Neural progenitor cell (in vitro differentiated cells): ENCODE measurements at regions not wholly inside any gene's neighbourhood (a gene's known extent, or its start where the extent isn't known, plus 50 kb on each side); places are given as distances from the start of the nearest gene placed in this dataset.

Experiments
- DNase-seq: peaks from one replicate; pipeline ENCODE4 v3.0.0-alpha.2; 2016; ENCODE audit warnings: low spot score
- H2AFZ ChIP-seq: fragments of 200-600 bp; sonication (generic); replicated peaks from 2 replicates; pipeline ENCODE4 v1.6.1; 2016; ENCODE audit warnings: antibody characterized with exemption
- H3F3A ChIP-seq: fragments of 200-600 bp; sonication (generic); 2 replicates; pipeline ENCODE4 v1.6.1; 2016; ENCODE audit warnings: antibody characterized with exemption, low read depth
- H3K27ac ChIP-seq: fragments of 200-600 bp; sonication (generic); 2 replicates; pipeline ENCODE4 v1.5.1; 2016; ENCODE audit warnings: mild to moderate bottlenecking
- H3K27me3 ChIP-seq: fragments of 200-600 bp; sonication (generic); 2 replicates; pipeline ENCODE4 v1.6.1; 2016; ENCODE audit warnings: mild to moderate bottlenecking, moderate library complexity
- H3K36me3 ChIP-seq: fragments of 200-600 bp; sonication (generic); 2 replicates; pipeline ENCODE4 v1.5.1; 2016
- H3K4me1 ChIP-seq: fragments of 200-600 bp; sonication (generic); 2 replicates; pipeline ENCODE4 v1.6.1; 2016; ENCODE audit warnings: mixed run types
- H3K4me2 ChIP-seq: fragments of 200-600 bp; sonication (generic); 2 replicates; pipeline ENCODE4 v1.6.1; 2016
- H3K4me3 ChIP-seq: fragments of 200-600 bp; sonication (generic); 2 replicates; pipeline ENCODE4 v1.5.1; 2016
- H3K79me2 ChIP-seq: fragments of 200-600 bp; sonication (generic); 2 replicates; pipeline ENCODE4 v1.6.1; 2016; ENCODE audit warnings: low read depth
- H3K9ac ChIP-seq: fragments of 200-600 bp; sonication (generic); 2 replicates; pipeline ENCODE4 v1.6.1; 2016
- H3K9me3 ChIP-seq: fragments of 200-600 bp; sonication (generic); 2 replicates; pipeline ENCODE4 v1.5.1; 2016; ENCODE audit warnings: low read depth
- H4K20me1 ChIP-seq: fragments of 200-600 bp; sonication (generic); 2 replicates; pipeline ENCODE4 v1.6.1; 2016; ENCODE audit warnings: low read depth
- H3K27ac Mint-ChIP-seq: 3 replicates; pipeline ENCODE4 v1.8.0; 2021; ENCODE audit warnings: mixed read lengths
- H3K27me3 Mint-ChIP-seq: 2 replicates; pipeline ENCODE4 v1.8.0; 2022; ENCODE audit warnings: low read depth, mild to moderate bottlenecking, inconsistent platforms, moderate library complexity, mixed read lengths; ENCODE audit not compliant: insufficient read depth
- H3K36me3 Mint-ChIP-seq: 3 replicates; pipeline ENCODE4 v1.8.0; 2021; ENCODE audit warnings: mixed read lengths
- H3K4me1 Mint-ChIP-seq: 3 replicates; pipeline ENCODE4 v1.8.0; 2021; ENCODE audit warnings: mixed read lengths
- H3K4me3 Mint-ChIP-seq: 3 replicates; pipeline ENCODE4 v1.8.0; 2021; ENCODE audit warnings: mild to moderate bottlenecking, moderate library complexity, mixed read lengths
- H3K9me3 Mint-ChIP-seq: 3 replicates; pipeline ENCODE4 v1.8.0; 2020; ENCODE audit warnings: mixed read lengths
- EZH2 ChIP-seq: fragments of 200-600 bp; sonication (generic); IDR thresholded peaks from 2 replicates; pipeline ENCODE4 v1.6.1; 2017; ENCODE audit warnings: antibody characterized with exemption, mild to moderate bottlenecking, moderate library complexity
- EZH2phosphoT487 ChIP-seq: fragments of 200-600 bp; sonication (generic); IDR thresholded peaks from 2 replicates; pipeline ENCODE4 v1.6.1; 2017; ENCODE audit warnings: antibody characterized with exemption
- TF ChIP-seq, protein P1 (sequence below): fragments of 200-600 bp; sonication (generic); IDR thresholded peaks from 2 replicates; pipeline ENCODE4 v1.5.1; 2017; ENCODE audit warnings: antibody characterized with exemption, mild to moderate bottlenecking

DNA sequence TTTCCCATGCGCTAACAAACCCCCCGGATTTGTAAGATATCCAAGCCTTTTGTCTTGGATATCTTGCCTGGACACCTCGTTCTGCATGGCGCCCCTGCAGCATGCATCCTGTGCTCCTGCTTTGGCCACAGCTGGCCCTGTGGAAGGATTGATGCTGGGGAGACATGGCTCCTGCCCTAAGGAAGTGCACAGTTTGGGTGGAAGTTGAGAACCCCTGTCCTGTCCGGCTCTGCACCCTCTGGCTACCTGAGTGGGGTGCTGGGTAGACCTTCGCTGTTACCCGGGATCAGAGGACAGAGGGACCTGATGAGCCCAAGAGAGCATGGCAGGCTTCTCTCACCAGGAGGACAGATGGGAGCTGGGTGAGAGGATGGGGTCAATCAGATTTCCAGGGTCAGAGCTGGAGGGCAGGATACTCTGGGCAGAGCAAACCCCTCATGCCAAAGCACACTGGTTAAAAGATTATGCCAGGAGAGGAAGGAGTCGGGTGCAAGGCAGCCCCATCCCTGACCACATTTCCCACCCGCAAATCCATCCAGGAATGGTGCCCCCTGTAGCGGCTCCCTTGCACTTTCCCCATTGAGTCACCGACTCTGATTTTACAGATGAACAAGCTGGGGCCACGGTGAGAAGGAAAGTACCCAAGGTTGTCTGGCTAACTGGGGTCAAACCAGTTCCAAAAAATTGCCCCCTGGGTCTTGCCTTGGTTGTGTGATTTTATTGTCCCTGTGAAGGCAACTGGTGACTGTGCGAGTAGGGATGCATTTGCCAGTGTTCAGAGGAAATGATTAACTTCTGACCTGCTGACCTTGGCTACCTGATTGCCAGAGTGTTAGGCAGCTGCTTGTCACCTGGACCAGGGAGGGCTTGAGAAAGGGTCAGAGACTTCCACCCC is 290.1 kb upstream of the ZMIZ1 start:
- no peaks in the 10 kb centered on the region for H3K36me3 Mint-ChIP-seq
- H3K79me2 ChIP-seq = no peaks in the 10 kb centered on the region
- H3K9me3 Mint-ChIP-seq = peaks cover 3% of the 10 kb centered on the region
- no peaks in the 10 kb centered on the region for H3K9me3 ChIP-seq
- no peaks in the 10 kb centered on the region for H3K36me3 ChIP-seq
- H4K20me1 ChIP-seq = no peaks in the 10 kb centered on the region
- DNase-seq = no peak
- peaks cover 3% of the 10 kb centered on the region for H3F3A ChIP-seq
- no peak overlapping the region for H2AFZ ChIP-seq
- no peak overlapping the region for H3K27ac Mint-ChIP-seq
- TF ChIP-seq EZH2 (no peak), EZH2phosphoT487 (no peak)
- TF ChIP-seq, protein P1, sequence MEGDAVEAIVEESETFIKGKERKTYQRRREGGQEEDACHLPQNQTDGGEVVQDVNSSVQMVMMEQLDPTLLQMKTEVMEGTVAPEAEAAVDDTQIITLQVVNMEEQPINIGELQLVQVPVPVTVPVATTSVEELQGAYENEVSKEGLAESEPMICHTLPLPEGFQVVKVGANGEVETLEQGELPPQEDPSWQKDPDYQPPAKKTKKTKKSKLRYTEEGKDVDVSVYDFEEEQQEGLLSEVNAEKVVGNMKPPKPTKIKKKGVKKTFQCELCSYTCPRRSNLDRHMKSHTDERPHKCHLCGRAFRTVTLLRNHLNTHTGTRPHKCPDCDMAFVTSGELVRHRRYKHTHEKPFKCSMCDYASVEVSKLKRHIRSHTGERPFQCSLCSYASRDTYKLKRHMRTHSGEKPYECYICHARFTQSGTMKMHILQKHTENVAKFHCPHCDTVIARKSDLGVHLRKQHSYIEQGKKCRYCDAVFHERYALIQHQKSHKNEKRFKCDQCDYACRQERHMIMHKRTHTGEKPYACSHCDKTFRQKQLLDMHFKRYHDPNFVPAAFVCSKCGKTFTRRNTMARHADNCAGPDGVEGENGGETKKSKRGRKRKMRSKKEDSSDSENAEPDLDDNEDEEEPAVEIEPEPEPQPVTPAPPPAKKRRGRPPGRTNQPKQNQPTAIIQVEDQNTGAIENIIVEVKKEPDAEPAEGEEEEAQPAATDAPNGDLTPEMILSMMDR = no peak
- H3K4me3 Mint-ChIP-seq = no peak overlapping the region
- no peak overlapping the region for H3K4me3 ChIP-seq
- H3K27ac ChIP-seq = no peak overlapping the region
- no peak overlapping the region for H3K4me2 ChIP-seq
- H3K27me3 Mint-ChIP-seq = peaks cover 4% of the 10 kb centered on the region
- no peak overlapping the region for H3K9ac ChIP-seq
- H3K4me1 Mint-ChIP-seq = peaks cover 42% of the 10 kb centered on the region
- H3K27me3 ChIP-seq = no peaks in the 10 kb centered on the region
- H3K4me1 ChIP-seq = no peaks in the 10 kb centered on the region

DNA sequence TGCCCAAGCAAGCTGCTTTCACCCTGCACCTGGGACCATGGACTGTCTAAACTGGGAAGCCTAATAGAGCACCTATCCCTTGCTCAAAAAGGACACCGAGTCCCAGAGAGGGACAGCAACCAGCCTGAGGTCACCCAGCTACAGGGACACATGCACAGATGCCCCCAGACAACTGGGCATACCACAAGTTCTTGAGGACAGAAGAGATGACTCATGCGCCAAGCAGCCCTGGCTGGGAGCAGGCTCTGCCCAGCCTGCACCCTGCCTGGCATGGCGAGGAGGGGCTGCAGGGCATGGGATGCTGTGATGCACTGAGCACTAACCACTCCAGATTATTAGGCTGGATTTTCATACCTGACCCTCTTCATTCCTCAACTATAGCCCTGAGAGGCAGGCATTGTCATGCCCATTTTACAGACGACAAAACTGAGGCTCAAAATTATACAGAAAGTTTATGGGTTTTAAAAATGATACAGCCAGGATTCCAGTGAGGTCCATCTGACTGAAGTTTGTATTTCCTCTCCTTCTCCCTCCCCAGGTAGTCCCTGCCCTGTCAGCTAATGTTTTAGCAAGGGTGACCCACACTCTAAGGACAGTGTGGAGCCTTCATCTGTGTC is 289.3 kb upstream of the ZMIZ1 start:
- no peak for DNase-seq
- no peak overlapping the region for H3K27ac ChIP-seq
- no peak overlapping the region for H2AFZ ChIP-seq
- TF ChIP-seq EZH2phosphoT487 = no peak
- TF ChIP-seq EZH2 = no peak
- TF ChIP-seq, protein P1 = no peak
- peak overlapping the region; percentile 59 for H3K4me3 Mint-ChIP-seq
- H3K4me1 ChIP-seq = no peaks in the 10 kb centered on the region
- peaks cover 42% of the 10 kb centered on the region for H3K4me1 Mint-ChIP-seq
- H3K27me3 ChIP-seq = no peaks in the 10 kb centered on the region
- H3K36me3 Mint-ChIP-seq = no peaks in the 10 kb centered on the region
- no peak overlapping the region for H3K4me3 ChIP-seq
- no peak overlapping the region for H3K4me2 ChIP-seq
- H3K9ac ChIP-seq = no peak overlapping the region
- peaks cover 4% of the 10 kb centered on the region for H3K27me3 Mint-ChIP-seq
- no peaks in the 10 kb centered on the region for H3K79me2 ChIP-seq
- peaks cover 8% of the 10 kb centered on the region for H3K9me3 Mint-ChIP-seq
- H3K9me3 ChIP-seq = no peaks in the 10 kb centered on the region
- no peaks in the 10 kb centered on the region for H3K36me3 ChIP-seq
- no peaks in the 10 kb centered on the region for H4K20me1 ChIP-seq
- no peak overlapping the region for H3K27ac Mint-ChIP-seq
- H3F3A ChIP-seq = peaks cover 3% of the 10 kb centered on the region

GRCh38 chr10:78780551-78780961 is 288.2 kb upstream of the ZMIZ1 start:
- DNase-seq = no peak

More at GRCh38 chr10:78780551-78780961, 288.2 kb upstream of the ZMIZ1 start:
- peaks cover 4% of the 10 kb centered on the region for H3K27me3 Mint-ChIP-seq
- Histone ChIP-seq H3K27me3 (no peaks in the 10 kb centered on the region), H3K4me2 (no peak overlapping the region), H4K20me1 (no peaks in the 10 kb centered on the region), H3K27ac (no peak overlapping the region), H3K9ac (no peak overlapping the region), H3K4me1 (no peaks in the 10 kb centered on the region), H3F3A (peaks cover 3% of the 10 kb centered on the region), H2AFZ (no peak overlapping the region), H3K36me3 (no peaks in the 10 kb centered on the region), H3K4me3 (no peak overlapping the region), H3K9me3 (no peaks in the 10 kb centered on the region), H3K79me2 (no peaks in the 10 kb centered on the region)
- TF ChIP-seq, protein P1 = no peak
- TF ChIP-seq EZH2 = no peak
- TF ChIP-seq EZH2phosphoT487 = no peak
- H3K36me3 Mint-ChIP-seq = no peaks in the 10 kb centered on the region
- no peak overlapping the region for H3K27ac Mint-ChIP-seq
- peaks cover 12% of the 10 kb centered on the region for H3K9me3 Mint-ChIP-seq
- H3K4me3 Mint-ChIP-seq = no peak overlapping the region
- H3K4me1 Mint-ChIP-seq = peaks cover 33% of the 10 kb centered on the region
